ENCODE measurements at regions not wholly inside any gene's neighbourhood (a gene's known extent, or its start where the extent isn't known, plus 50 kb on each side); places are given as distances from the start of the nearest gene placed in this dataset.
"Not testable (repeated sequence)": the region's sequence is repeated elsewhere in the genome, so short reads cannot be mapped to it uniquely, and the experiment has no call there.

GRCh38 chr2:198863655-198864054 is 594.1 kb downstream of the SATB2 start:
- no peak for DNase-seq (ENCODE audit: low read depth, low spot score)
- no peak overlapping the region for H3K4me3 ChIP-seq (ENCODE audit: low read length)

DNA sequence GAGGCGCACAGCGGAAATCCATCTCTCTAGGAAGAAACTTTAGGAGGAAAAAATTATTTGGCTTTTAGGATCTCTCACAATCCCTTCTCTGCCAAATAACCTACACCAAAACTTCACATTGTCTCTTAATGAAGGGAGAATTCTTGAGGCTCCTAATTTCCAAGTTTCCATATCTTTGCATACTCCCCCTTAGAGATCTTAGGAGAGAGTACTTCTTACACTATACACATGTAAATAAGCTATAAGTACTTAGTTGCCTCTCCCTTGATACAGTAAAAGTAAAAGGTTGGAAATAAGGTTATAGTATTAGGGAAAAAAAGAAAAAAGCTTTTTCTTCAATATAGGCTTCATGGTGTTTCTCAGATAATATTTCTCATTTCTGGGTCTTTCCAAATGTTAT is 596.7 kb downstream of the SATB2 start:
- no peak for DNase-seq (ENCODE audit: low read depth, low spot score)
- H3K4me3 ChIP-seq (ENCODE audit: low read length), result no peak overlapping the region

- DNase-seq (ENCODE audit: low read depth, low spot score), result no peak
These were observed 600.5 kb downstream of the SATB2 start for GRCh38 chr2:198857246-198857645.

GRCh38 chr2:198855746-198856145 is 602.0 kb downstream of the SATB2 start:
- not testable (repeated sequence) for H3K4me3 ChIP-seq (ENCODE audit: low read length); DNase-seq (ENCODE audit: low read depth, low spot score)

More at GRCh38 chr2:198857246-198857645, 600.5 kb downstream of the SATB2 start:
- H3K4me3 ChIP-seq (ENCODE audit: low read length), result no peak overlapping the region

- no peak for DNase-seq (ENCODE audit: low read depth, low spot score)
- no peak overlapping the region for H3K4me3 ChIP-seq (ENCODE audit: low read length)
These were observed 605.5 kb downstream of the SATB2 start for GRCh38 chr2:198852248-198852647.

DNA sequence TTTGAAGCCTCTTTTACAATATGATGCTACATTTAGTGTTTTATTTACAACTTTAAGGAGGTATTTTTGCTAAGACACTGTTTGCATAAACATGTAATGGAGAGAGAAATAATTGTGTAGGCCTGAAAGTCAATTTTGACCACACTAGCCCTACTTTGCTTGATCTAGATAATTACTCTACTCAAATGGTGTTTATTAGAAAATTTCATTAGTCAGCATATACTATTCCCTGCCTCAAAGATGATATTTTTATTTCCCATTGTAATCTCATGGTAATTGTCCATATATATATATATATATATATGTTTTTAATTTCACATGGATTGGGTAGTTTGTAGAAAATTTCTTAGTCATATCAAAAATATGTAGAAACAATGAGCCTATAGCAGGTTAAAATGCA is 632.2 kb downstream of the SATB2 start:
- H3K4me3 ChIP-seq (ENCODE audit: low read length), result no peak overlapping the region
- DNase-seq (ENCODE audit: low read depth, low spot score), result no peak

DNA sequence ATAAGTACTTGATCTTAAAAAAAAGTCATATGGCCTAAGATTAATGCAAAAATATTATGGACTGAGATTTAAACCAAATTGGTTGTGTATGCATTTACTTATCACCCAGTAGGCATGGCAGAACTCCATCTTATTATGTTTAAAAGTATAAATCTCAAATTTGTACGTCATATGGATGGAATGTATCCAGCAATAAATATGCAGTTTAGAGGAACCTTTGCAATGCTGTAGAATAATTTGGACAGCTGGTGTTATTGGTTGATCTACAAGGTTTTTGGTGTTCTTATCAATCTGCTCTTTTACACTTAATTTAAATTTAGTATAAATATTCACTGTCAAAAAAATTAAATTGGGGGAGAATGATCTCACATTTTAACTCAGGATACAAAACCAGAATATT is 640.2 kb downstream of the SATB2 start:
- no peak overlapping the region for H3K4me3 ChIP-seq (ENCODE audit: low read length)
- no peak for DNase-seq (ENCODE audit: low read depth, low spot score)

- no peak overlapping the region for H3K4me3 ChIP-seq (ENCODE audit: low read length)
- no peak for DNase-seq (ENCODE audit: low read depth, low spot score)
These were observed 642.1 kb downstream of the SATB2 start for GRCh38 chr2:198815626-198816025.

GRCh38 chr2:198811198-198811597 is 646.5 kb downstream of the SATB2 start:
- no peak for DNase-seq (ENCODE audit: low read depth, low spot score)
- H3K4me3 ChIP-seq (ENCODE audit: low read length), result no peak overlapping the region

DNA sequence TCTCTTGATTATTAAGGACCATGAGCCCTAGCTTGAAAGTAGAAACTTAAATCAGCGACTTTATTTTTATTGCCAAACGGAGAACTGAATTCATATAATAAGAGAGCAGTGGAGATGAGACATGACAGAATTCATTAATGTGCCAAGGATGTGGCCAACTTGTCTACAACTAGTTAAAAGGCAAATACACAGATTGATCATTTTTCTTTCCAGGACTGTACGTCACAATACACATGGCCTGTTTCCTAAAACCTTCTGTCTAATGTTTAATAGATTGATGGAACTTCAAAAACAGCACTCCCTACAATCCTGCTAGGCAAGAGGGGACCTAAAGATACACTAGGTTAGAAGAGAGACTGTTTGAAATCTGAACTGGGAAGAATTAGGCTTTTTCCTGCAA is 647.8 kb downstream of the SATB2 start:
- H3K4me3 ChIP-seq (ENCODE audit: low read length), result no peak overlapping the region
- no peak for DNase-seq (ENCODE audit: low read depth, low spot score)

- no peak for DNase-seq (ENCODE audit: low read depth, low spot score)
These were observed 650.6 kb downstream of the SATB2 start for GRCh38 chr2:198807131-198807530.

DNA sequence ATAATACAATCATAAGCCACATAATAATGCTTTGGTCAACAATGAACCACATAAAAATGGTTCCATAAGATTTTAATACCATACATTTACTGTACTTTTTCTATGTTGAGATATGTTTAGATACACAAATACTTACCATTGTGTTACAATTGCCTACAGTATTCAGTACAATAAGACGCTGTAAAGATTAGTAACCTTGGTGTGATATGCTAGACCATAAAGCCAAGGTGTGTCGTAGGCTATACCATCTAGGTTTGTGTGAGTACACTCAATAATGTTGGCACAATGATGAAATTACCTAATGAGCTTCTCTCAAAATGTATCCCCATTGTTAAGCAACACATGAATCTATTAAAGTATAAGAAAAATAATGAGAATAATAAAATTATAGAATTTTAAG is 662.3 kb downstream of the SATB2 start:
- H3K4me3 ChIP-seq (ENCODE audit: low read length), result no peak overlapping the region
- no peak for DNase-seq (ENCODE audit: low read depth, low spot score)

More at GRCh38 chr2:198807131-198807530, 650.6 kb downstream of the SATB2 start:
- H3K4me3 ChIP-seq (ENCODE audit: low read length), result no peak overlapping the region

DNA sequence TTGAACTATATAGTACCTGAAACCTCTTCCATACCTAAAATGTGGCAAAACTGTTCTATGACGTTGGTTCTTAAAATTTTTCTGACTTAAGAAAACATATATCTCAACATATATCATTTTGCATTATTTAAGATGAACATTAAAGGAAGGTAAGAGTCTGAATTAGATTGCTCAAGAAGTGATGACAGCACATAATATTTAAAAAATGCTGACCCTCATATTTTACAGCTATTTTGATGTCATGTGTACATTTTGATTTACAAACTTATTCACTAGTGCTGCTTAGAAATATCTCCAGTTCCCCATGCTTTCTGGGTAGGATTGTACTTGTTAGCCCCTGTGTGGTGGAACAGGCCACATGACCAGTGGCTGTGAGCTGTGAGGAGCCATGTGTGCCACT is 666.1 kb downstream of the SATB2 start:
- DNase-seq (ENCODE audit: low read depth, low spot score), result no peak

DNA sequence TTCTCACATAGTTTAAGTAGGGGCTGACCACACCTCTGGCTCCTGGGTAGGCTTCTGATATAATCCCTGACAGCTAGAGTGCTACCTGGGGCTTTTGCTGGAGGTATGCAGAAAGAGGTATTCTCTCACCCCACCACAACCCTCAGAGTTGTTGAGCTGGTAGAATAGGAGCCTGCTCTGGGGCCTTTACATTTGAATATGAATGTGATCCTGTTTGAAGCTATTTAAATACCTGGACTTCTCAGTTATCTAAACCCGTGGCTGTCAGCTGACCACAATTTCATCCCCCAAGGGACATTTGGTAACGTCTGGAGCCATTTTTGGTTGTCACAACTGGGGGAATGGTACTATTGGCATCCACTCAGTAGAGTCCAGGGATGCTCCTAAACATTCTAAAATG is 669.1 kb downstream of the SATB2 start:
- H3K4me3 ChIP-seq (ENCODE audit: low read length), result no peak overlapping the region
- no peak for DNase-seq (ENCODE audit: low read depth, low spot score)

More for the DNA sequence above, 666.1 kb downstream of the SATB2 start:
- no peak overlapping the region for H3K4me3 ChIP-seq (ENCODE audit: low read length)

DNA sequence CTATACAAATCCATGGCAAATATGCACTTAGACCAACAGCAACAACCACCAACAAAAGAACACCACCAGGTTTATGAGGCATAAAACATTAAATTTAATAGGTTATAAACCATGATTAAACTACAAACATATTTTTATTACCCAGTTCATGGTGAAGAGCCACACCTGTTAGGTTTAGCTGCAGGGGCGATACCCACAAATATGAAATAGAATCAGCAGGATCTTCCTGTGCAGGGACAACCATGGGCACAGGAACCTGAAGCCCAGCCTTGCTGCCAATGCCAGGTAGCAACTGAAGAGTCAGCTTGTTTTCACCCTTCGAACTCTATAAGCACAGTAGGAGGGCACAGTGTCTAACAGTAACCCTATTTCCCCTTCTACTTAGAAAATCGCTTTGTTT is 675.0 kb downstream of the SATB2 start:
- DNase-seq (ENCODE audit: low read depth, low spot score), result no peak

GRCh38 chr2:198776616-198777406 is 680.9 kb downstream of the SATB2 start:
- no peak overlapping the region for H3K4me3 ChIP-seq (ENCODE audit: low read length)
- no peak for DNase-seq (ENCODE audit: low read depth, low spot score)

More for the DNA sequence above, 675.0 kb downstream of the SATB2 start:
- H3K4me3 ChIP-seq (ENCODE audit: low read length), result no peak overlapping the region

DNA sequence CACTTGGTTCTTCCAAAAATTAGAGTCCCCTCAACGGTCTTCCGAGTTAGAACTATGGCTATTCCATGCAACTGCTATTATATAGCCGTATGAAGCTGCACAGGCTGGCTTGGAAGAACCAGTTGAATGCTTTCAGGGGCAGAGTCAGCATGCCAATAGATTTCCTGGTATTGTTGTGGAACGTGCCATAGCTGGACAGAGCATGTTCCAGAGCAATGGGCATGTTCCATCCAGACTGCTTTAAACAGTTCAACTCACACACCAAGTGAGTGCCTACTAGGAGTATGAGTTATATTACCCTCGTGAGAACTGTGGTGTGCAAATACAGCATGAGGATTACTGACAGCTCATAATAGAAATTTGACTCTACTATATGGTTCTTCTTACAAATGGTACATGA is 682.0 kb downstream of the SATB2 start:
- DNase-seq (ENCODE audit: low read depth, low spot score), result no peak
- H3K4me3 ChIP-seq (ENCODE audit: low read length), result no peak overlapping the region

- no peak overlapping the region for H3K4me3 ChIP-seq (ENCODE audit: low read length)
- no peak for DNase-seq (ENCODE audit: low read depth, low spot score)
These were observed 683.2 kb downstream of the SATB2 start for GRCh38 chr2:198774576-198774975.

GRCh38 chr2:198767694-198768093 is 690.0 kb downstream of the SATB2 start:
- no peak for DNase-seq (ENCODE audit: low read depth, low spot score)
- H3K4me3 ChIP-seq (ENCODE audit: low read length), result no peak overlapping the region

DNA sequence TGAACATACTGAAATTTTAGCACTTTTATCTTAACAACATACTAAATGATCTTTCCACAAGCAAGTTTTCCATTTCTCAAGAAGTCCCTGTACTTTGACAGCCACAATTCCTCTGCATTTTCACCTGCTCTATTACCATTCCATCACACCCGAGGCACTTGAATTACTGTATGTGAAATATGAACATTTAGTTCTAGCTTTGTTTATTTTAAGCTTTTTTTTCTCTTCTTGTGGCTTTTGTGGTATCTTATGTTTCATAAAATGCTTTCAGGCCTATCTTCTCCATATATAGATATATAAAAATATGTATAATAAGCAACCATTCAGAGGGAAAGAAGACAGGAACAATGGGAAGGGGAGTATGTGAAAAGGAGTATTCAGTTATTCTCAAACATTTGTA is 693.9 kb downstream of the SATB2 start:
- H3K4me3 ChIP-seq (ENCODE audit: low read length), result no peak overlapping the region
- DNase-seq (ENCODE audit: low read depth, low spot score), result peak; percentile 51

- peak; percentile 94 for DNase-seq (ENCODE audit: low read depth, low spot score)
- no peak overlapping the region for H3K4me3 ChIP-seq (ENCODE audit: low read length)
These were observed 695.3 kb downstream of the SATB2 start for GRCh38 chr2:198762441-198762840.
